NOMO-1 (cell line): ENCODE measurements at regions not wholly inside any gene's neighbourhood (a gene's known extent, or its start where the extent isn't known, plus 50 kb on each side); places are given as distances from the start of the nearest gene placed in this dataset.
"Not testable (repeated sequence)": the region's sequence is repeated elsewhere in the genome, so short reads cannot be mapped to it uniquely, and the experiment has no call there.

Experiments
- DNase-seq, 2 experiments: peaks; one replicate each; lab custom pipeline; 2025; ENCODE audit not compliant: unreplicated experiment in 2 of 2; lab: John Stamatoyannopoulos, UW

- no peak for DNase-seq
Observed at GRCh38 chr11:97722065-97722464, 1298.7 kb upstream of the CNTN5 start.

GRCh38 chr11:97722721-97723120 lies 1298.0 kb upstream of the CNTN5 start:
- DNase-seq: no peak

DNA sequence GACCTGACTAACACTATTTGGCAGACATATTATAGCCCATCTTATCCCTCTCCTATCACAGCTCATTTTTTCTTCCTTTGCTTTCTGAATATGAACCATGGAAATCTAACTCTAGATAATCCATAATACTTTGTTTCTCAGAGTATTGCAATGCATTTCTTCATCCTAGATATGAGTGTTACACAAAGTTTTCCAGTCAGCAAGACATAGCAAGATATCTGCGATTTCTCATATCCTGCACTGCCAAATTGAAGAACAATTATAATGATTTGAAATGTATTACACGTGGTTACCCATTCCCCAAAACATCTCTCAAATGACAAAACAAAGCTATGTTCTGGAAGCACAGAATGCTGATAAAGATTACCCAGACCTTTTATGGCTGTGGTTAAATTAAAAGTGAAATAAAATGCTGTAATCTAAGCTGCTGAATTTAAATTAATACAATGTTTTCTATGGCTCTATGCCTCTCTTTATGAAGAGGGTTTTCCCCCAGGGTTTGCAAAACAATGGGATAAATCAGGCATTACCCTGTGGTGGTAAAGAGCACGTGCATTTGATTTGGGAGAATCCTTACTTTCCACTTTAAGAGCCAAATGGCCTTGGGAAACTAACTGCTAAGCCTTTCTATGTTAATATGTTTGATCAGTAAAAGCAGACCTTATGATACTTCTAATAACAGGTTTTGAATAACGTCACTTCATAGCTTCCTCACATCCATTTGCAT lies 1291.0 kb upstream of the CNTN5 start:
- DNase-seq: no peak

DNA sequence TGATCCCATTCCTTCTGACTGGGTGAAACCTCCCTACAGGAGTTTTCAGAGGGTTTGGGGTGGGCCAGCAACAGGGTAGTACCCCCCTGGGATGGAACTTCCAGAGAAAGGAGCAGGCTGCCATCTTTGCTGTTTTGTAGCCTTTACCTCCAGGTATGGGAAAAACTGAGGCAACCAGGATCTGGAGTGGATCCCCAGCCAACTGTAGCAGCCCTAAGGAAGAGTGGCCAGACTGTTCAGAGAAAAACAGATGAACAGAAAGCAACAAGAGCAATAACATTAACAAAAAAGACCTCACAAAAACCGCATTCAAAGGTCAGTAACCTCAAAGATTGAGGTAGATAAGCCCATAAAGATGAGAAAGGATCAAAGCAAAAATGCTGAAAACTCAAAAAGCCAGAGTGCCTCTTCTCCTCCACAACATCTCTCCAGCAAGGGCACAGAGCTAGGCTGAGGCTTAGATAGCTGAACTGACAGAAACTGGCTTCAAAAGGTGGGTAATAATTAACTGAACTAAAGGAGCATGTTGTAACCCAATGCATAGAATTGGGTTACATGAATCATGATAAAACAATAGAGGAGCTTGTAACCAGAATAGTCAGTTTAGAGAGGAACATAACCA lies 1288.6 kb upstream of the CNTN5 start:
- no peak for DNase-seq

- no peak for DNase-seq
Observed at GRCh38 chr11:97738751-97739150, 1282.0 kb upstream of the CNTN5 start.

DNA sequence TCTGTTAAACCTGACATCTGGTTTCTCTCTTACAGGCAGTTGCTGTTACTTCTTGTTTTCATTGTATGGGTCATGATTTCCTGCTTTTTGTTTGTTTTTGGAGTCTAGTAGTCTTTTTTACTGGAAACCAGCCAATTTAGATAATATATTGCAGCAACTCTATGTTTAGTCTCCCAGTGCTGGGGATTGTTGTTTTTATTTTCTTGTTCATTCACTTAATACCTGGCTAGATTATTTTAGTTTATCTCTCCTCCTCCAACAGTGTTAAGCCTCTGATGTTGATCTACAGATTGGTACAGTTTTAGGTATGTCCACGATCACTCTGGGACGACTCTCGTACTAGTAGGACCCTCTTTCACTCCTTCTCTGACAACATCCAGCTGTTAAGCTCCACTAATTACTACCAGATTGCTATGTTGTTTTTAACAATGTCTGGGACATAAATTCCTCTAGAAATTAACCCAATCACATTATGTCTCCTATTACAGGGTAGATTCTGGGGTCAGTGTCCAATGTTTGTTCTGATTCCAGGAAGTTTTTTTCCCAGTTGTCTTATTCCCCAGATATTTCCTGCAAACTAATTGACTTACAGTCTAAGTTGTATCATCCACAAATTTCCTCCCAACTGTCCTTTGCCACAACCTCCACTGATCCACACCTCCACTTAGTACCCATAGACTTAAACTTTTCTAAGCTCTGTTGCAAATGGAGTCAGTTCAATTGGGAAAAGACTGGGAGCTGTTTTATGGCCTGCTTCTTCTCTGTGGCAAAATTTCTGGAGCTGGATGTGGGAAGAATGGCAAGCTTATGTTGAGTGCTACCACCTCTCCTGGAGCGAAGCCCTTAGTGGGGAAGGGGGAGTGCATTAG lies 1280.6 kb upstream of the CNTN5 start:
- no peak for DNase-seq

DNA sequence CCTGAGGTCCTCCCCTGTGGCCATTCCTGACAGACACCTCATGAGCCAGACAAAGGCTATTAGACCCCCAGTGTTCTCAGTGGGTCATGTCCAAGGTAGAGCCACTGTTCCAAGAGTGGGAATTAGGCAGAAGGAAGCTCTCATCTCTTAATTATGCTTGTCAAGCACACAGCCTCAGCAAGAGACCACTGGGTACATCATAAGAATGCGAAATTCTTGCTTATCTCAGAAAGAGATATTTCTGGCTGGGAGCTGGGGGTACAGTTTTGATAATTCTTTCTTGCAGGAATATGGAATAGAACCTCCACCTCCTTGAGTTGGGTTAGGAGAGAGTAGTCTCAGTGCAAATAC lies 1280.0 kb upstream of the CNTN5 start:
- no peak for DNase-seq

GRCh38 chr11:97742717-97743116 lies 1278.0 kb upstream of the CNTN5 start:
- no peak for DNase-seq

DNA sequence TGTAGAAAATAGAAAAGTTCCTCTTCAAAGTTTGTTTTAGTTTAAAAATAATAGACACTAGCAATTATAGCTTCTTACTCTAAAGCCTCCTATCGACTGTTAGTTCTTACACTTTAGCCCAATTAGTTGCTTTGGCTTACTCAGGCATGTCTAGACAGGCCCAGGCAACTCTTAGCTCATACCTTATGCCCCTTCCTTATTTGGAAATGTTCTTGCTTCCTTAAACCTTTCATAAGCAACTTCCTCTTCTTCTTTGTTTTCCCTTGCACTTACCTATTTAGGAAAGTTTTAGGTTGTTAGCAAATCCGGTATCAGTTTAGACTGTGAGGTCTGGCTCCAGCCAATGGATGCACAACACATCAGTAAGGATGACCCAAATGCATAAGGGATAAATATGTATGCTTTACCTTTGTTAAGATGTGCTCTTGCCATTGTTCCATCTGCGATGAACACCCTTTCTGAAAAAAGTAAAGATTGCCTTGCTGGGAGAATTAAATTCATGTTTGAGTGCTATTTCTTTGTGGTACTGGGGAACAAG lies 1277.5 kb upstream of the CNTN5 start:
- peak; percentile 28 to 31 for DNase-seq

DNA sequence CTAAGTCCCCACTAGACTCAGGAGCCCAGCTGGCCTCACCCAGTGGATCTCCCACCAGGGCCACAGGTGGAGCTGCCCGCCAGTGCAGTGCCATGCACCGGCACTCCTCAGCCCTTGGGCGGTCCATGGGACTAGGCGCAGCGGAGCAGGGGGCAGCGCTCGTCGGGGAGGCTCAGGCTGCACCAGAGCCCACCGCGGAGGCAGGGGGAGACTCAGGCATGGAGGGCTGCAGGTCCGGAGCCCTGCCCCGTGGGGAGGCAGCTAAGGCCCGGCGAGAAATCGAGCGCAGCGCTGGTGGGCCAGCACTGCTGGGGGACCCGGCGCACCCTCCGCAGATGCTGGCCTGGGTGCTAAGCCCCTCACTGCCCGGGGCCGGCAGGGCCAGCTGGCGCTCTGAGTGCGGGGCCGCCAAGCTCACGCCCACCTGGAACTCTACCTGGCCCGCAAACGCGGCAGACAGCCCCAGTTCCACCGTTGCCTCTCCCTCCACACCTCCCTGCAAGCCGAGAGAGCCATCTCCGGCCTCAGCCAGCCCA lies 1275.2 kb upstream of the CNTN5 start:
- no peak for DNase-seq

DNA sequence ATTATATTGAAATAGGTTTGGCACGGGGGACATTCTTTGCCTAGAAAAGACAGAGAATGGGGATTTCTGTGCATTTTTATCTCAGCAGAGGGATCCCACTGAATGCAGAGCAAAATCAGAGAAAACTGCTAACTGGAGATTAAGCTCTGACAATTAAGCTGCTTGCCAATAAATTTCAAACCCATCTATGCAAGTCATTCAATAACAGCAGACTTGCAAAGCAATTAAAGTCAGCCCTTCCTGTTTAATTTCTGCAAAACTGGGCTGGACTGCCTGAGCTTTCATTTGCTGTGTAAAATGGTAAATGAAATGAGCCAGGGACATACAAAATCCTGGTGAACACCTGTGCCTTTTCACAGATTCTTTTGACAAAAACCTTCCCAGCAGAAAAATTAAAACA lies 1273.9 kb upstream of the CNTN5 start:
- DNase-seq: no peak

GRCh38 chr11:97751405-97751804 lies 1269.3 kb upstream of the CNTN5 start:
- DNase-seq: no peak

- DNase-seq: no peak
Observed at GRCh38 chr11:97751952-97752351, 1268.8 kb upstream of the CNTN5 start.

DNA sequence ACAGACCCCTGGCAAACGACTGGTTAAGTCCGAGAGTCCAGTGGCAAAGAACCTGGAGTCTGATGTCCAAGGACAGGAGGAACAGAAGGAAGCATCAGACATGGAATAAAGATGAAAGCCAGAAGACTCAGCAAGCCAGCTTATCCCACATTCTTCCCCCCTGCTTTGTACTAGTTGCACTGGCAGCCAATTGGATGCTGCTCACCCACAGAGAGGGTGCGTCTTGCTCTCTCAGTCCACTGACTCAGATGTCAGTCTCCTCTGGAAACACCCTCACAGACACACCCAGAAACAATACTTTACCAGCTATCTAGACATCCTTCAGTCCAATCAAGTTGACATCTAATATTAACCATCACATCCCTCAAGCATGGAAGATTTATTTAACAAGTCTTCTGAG lies 1265.8 kb upstream of the CNTN5 start:
- DNase-seq: no peak

GRCh38 chr11:97756571-97757335 lies 1264.0 kb upstream of the CNTN5 start:
- no peak for DNase-seq

- no peak for DNase-seq
Observed at GRCh38 chr11:97761175-97761574, 1259.6 kb upstream of the CNTN5 start.

DNA sequence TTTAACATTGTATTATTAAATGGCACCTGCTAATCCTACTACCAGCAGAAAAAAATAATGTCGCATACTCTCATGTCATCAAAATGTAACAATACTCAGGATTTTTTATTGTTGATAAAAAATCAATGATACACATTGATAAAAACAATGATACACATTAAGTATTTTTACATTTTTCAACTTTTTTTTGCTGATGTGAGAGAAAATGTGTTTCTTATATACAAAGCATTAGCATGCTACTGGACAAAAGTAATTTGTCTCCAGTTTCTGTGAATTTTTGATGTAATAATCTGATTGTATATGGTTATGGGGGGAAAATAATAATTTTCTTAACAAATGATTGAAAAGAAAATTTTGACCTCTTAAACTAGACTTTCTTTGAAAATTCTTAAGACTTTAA lies 1256.6 kb upstream of the CNTN5 start:
- no peak for DNase-seq

DNA sequence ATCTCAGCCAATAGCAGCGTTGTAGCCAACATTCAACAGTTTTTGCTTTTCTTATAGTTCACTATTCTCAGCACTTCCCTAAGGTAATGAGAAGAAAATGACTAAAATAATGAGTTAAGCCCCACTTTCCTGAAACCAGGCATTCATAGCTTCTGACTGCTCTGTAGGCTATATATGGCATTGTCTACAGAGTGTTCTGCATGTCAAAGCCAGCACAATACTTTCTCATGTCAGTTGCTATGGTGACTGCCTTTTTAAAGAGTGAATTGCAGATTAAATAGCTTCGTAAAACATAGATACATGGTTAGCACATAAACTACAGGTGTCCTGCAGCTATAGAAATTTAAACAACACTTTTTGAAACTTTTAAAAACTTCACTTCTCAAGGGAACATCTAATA lies 1256.1 kb upstream of the CNTN5 start:
- DNase-seq: no peak

GRCh38 chr11:97770570-97770969 lies 1250.2 kb upstream of the CNTN5 start:
- no peak for DNase-seq

- no peak for DNase-seq
Observed at GRCh38 chr11:97772705-97773104, 1248.0 kb upstream of the CNTN5 start.

DNA sequence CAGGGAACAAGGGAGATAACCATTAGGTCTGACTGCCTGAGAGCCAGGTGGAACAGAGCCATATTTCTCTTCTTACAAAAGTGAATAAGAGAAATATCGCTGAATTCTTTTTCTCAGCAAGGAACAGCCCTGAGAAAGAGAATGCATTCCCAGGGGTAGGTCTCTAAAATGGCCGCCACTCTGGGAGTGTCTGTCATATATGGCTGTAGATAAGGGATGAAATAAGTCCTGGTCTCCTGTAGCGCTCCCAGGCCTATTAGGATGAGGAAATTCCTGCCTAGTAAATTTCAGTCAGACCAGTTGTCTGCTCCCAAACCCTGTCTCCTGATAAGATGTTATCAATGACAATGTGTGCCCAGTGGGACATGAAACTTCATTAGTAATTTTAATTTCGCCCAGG lies 1236.4 kb upstream of the CNTN5 start:
- not testable (repeated sequence) for DNase-seq
